ENCODE measurements at regions not wholly inside any gene's neighbourhood (a gene's known extent, or its start where the extent isn't known, plus 50 kb on each side); places are given as distances from the start of the nearest gene placed in this dataset.

DNA sequence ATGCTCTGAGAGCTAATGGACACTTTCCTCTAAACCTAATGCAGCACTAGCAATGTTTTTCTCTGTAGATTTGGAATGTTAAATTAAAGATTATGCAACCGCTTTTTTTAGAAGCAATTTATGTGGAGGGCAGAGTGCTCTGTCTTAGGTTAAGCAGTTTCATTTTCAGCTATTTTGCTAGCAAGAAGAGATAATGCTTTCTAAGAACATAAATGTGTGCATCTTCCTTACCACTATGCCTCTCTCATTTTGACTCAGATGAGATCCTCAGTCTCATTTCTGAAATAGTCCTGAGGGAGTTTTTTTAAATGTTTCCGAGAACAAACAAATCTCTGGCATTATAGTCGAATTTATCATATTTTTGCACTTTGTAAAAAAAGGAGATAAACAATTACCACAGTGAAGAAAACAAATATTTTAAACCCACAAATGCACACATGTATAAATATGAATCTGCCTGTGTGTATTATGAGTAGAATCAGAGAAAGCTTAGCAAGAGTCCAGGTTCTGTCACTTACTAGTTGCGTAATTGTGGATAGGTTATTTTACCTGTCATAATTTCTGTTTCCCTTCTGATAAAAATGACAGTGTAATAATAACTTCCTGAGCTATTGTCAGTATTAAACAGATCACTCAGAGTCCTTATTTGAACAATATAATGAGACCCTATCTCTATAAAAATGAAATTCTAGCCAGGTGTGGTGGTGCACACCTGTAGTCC lies 207.7 kb upstream of the CRIM1 start:
- no peak for TF ChIP-seq RAD21 (conservative IDR thresholded peaks at IDR 0.05)
- TF ChIP-seq, protein P1, sequence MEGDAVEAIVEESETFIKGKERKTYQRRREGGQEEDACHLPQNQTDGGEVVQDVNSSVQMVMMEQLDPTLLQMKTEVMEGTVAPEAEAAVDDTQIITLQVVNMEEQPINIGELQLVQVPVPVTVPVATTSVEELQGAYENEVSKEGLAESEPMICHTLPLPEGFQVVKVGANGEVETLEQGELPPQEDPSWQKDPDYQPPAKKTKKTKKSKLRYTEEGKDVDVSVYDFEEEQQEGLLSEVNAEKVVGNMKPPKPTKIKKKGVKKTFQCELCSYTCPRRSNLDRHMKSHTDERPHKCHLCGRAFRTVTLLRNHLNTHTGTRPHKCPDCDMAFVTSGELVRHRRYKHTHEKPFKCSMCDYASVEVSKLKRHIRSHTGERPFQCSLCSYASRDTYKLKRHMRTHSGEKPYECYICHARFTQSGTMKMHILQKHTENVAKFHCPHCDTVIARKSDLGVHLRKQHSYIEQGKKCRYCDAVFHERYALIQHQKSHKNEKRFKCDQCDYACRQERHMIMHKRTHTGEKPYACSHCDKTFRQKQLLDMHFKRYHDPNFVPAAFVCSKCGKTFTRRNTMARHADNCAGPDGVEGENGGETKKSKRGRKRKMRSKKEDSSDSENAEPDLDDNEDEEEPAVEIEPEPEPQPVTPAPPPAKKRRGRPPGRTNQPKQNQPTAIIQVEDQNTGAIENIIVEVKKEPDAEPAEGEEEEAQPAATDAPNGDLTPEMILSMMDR (IDR thresholded peaks at IDR 0.05; ENCODE audit: poor library complexity, severe bottlenecking): no peak
- peak; percentile 89 for TF ChIP-seq EP300 (conservative IDR thresholded peaks at IDR 0.05; ENCODE audit: poor library complexity, severe bottlenecking)
- TF ChIP-seq MXI1 (conservative IDR thresholded peaks at IDR 0.05; ENCODE audit: poor library complexity, severe bottlenecking): no peak
- TF ChIP-seq POLR2AphosphoS5 (IDR thresholded peaks at IDR 0.05): peak; percentile 60
- no peak for TF ChIP-seq EZH2 (IDR thresholded peaks at IDR 0.05; ENCODE audit: borderline replicate concordance, insufficient read depth, low read length, poor library complexity, severe bottlenecking)
- TF ChIP-seq, protein P2, sequence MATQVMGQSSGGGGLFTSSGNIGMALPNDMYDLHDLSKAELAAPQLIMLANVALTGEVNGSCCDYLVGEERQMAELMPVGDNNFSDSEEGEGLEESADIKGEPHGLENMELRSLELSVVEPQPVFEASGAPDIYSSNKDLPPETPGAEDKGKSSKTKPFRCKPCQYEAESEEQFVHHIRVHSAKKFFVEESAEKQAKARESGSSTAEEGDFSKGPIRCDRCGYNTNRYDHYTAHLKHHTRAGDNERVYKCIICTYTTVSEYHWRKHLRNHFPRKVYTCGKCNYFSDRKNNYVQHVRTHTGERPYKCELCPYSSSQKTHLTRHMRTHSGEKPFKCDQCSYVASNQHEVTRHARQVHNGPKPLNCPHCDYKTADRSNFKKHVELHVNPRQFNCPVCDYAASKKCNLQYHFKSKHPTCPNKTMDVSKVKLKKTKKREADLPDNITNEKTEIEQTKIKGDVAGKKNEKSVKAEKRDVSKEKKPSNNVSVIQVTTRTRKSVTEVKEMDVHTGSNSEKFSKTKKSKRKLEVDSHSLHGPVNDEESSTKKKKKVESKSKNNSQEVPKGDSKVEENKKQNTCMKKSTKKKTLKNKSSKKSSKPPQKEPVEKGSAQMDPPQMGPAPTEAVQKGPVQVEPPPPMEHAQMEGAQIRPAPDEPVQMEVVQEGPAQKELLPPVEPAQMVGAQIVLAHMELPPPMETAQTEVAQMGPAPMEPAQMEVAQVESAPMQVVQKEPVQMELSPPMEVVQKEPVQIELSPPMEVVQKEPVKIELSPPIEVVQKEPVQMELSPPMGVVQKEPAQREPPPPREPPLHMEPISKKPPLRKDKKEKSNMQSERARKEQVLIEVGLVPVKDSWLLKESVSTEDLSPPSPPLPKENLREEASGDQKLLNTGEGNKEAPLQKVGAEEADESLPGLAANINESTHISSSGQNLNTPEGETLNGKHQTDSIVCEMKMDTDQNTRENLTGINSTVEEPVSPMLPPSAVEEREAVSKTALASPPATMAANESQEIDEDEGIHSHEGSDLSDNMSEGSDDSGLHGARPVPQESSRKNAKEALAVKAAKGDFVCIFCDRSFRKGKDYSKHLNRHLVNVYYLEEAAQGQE (IDR thresholded peaks at IDR 0.05; ENCODE audit: borderline replicate concordance): no peak
- TF ChIP-seq TAF1 (IDR thresholded peaks at IDR 0.05; ENCODE audit: low read depth): no peak
